SK-N-SH treated with all-trans-retinoic acid at 6 μM for 48 hours (cell line): ENCODE measurements at regions not wholly inside any gene's neighbourhood (a gene's known extent, or its start where the extent isn't known, plus 50 kb on each side); places are given as distances from the start of the nearest gene placed in this dataset.

Experiments
- ATAC-seq: fragments of 200-7000 bp; cut with Tn5 transposase; 3 replicates; pipeline ENCODE4 v1.9.1; 2020; ENCODE audit warnings: mild to moderate bottlenecking, moderate library complexity
- ARNTL ChIP-seq: fragments of 450-650 bp; formaldehyde crosslinking; IDR thresholded peaks from 2 replicates; pipeline ENCODE4 v1.5.0; 2020; ENCODE audit warnings: low read depth, mild to moderate bottlenecking, moderate library complexity, borderline replicate concordance
- BACH2 ChIP-seq: fragments of 250-450 bp; sonication (Bioruptor Pico); IDR thresholded peaks from 2 replicates; pipeline ENCODE4 v1.9.0; 2021; ENCODE audit warnings: mild to moderate bottlenecking, borderline replicate concordance
- CSDC2 ChIP-seq: fragments of 250-450 bp; sonication (Bioruptor Pico); IDR thresholded peaks from 2 replicates; pipeline ENCODE4 v1.5.0; 2020; ENCODE audit warnings: mild to moderate bottlenecking, moderate library complexity
- ESRRG ChIP-seq: fragments of 250-450 bp; sonication (Bioruptor Pico); IDR thresholded peaks from 2 replicates; pipeline ENCODE4 v1.6.1; 2021; ENCODE audit warnings: mild to moderate bottlenecking
- GLIS3 ChIP-seq: fragments of 250-450 bp; sonication (Bioruptor Pico); IDR thresholded peaks from 2 replicates; pipeline ENCODE4 v1.5.0; 2020; ENCODE audit warnings: mild to moderate bottlenecking, moderate library complexity
- PPARA ChIP-seq: fragments of 250-450 bp; sonication (Bioruptor Pico); IDR thresholded peaks from 2 replicates; pipeline ENCODE4 v1.5.0; 2020; ENCODE audit warnings: mild to moderate bottlenecking, borderline replicate concordance
- RARB ChIP-seq: fragments of 250-450 bp; sonication (Bioruptor Pico); IDR thresholded peaks from 2 replicates; pipeline ENCODE4 v1.8.0; 2021; ENCODE audit warnings: mild to moderate bottlenecking, moderate library complexity
- TCF4 ChIP-seq: fragments of 250-450 bp; sonication (Bioruptor Pico); IDR thresholded peaks from 2 replicates; pipeline ENCODE4 v1.8.0; 2021; ENCODE audit warnings: mild to moderate bottlenecking, moderate library complexity, borderline replicate concordance
- TOX ChIP-seq: fragments of 250-450 bp; sonication (Bioruptor Pico); IDR thresholded peaks from 2 replicates; pipeline ENCODE4 v1.8.0; 2021; ENCODE audit warnings: mild to moderate bottlenecking, moderate library complexity, borderline replicate concordance
- ZC3H10 ChIP-seq: fragments of 250-450 bp; sonication (Bioruptor Pico); IDR thresholded peaks from 2 replicates; pipeline ENCODE4 v1.5.1; 2021; ENCODE audit warnings: mild to moderate bottlenecking, moderate library complexity
- ZFP3 ChIP-seq: fragments of 250-450 bp; sonication (Bioruptor Pico); IDR thresholded peaks from 2 replicates; pipeline ENCODE4 v1.5.0; 2020; ENCODE audit warnings: mild to moderate bottlenecking, moderate library complexity
- ZFP30 ChIP-seq: fragments of 450-650 bp; formaldehyde crosslinking; IDR thresholded peaks from 2 replicates; pipeline ENCODE4 v1.5.0; 2022; ENCODE audit warnings: mild to moderate bottlenecking, moderate library complexity
- ZNF70 ChIP-seq: fragments of 450-650 bp; formaldehyde crosslinking; IDR thresholded peaks from 2 replicates; pipeline ENCODE4 v1.5.0; 2020; ENCODE audit warnings: mild to moderate bottlenecking, moderate library complexity
- ZNF8 ChIP-seq: fragments of 450-650 bp; formaldehyde crosslinking; IDR thresholded peaks from 2 replicates; pipeline ENCODE4 v1.5.0; 2020; ENCODE audit warnings: mild to moderate bottlenecking, moderate library complexity
- TF ChIP-seq, protein P1 (sequence below): fragments of 250-450 bp; sonication (Bioruptor Pico); IDR thresholded peaks from 2 replicates; pipeline ENCODE4 v1.5.0; 2020; ENCODE audit warnings: mild to moderate bottlenecking, moderate library complexity
- TF ChIP-seq, protein P2 (sequence below): fragments of 250-450 bp; sonication (Bioruptor Pico); IDR thresholded peaks from 2 replicates; pipeline ENCODE4 v1.8.0; 2020; ENCODE audit warnings: mild to moderate bottlenecking, moderate library complexity, borderline replicate concordance
- TF ChIP-seq, protein P3 (sequence below): fragments of 250-450 bp; sonication (Bioruptor Pico); IDR thresholded peaks from 2 replicates; pipeline ENCODE4 v1.5.1; 2021; ENCODE audit warnings: mild to moderate bottlenecking, moderate library complexity
- TF ChIP-seq, protein P4 (sequence below): fragments of 250-450 bp; sonication (Bioruptor Pico); IDR thresholded peaks from 2 replicates; pipeline ENCODE4 v1.5.1; 2020; ENCODE audit warnings: low read depth, mild to moderate bottlenecking, moderate library complexity

DNA sequence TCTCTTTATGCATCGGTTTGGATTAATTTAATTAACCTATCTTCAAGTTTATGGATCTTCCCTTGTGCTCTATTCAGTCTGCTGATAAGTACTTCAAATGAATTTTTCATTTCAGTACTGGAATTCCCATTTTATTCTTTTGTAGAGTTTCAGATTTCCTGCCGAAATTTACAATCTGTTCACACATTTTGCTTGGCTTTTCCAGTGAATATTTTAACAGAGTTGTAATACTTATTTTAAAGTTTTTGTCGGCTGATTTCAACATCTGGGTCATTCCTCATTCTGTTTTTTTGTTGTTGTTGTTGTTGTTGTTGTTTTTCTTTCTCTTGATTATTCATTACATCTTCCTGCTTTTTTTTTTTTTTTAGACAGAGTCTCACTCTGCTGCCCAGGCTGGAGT lies 89.9 kb upstream of the KCNMA1 start (continued):
- TF ChIP-seq, protein P1, sequence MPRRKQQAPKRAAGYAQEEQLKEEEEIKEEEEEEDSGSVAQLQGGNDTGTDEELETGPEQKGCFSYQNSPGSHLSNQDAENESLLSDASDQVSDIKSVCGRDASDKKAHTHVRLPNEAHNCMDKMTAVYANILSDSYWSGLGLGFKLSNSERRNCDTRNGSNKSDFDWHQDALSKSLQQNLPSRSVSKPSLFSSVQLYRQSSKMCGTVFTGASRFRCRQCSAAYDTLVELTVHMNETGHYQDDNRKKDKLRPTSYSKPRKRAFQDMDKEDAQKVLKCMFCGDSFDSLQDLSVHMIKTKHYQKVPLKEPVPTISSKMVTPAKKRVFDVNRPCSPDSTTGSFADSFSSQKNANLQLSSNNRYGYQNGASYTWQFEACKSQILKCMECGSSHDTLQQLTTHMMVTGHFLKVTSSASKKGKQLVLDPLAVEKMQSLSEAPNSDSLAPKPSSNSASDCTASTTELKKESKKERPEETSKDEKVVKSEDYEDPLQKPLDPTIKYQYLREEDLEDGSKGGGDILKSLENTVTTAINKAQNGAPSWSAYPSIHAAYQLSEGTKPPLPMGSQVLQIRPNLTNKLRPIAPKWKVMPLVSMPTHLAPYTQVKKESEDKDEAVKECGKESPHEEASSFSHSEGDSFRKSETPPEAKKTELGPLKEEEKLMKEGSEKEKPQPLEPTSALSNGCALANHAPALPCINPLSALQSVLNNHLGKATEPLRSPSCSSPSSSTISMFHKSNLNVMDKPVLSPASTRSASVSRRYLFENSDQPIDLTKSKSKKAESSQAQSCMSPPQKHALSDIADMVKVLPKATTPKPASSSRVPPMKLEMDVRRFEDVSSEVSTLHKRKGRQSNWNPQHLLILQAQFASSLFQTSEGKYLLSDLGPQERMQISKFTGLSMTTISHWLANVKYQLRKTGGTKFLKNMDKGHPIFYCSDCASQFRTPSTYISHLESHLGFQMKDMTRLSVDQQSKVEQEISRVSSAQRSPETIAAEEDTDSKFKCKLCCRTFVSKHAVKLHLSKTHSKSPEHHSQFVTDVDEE (CRISPR knock-in tag): no peak
- TF ChIP-seq ZFP30 (no peak), CSDC2 (CRISPR knock-in tag) (no peak), RARB (CRISPR knock-in tag) (no peak), PPARA (no peak), ZFP3 (CRISPR knock-in tag) (no peak)
- TF ChIP-seq, all 23 proteins: peak for 0

DNA sequence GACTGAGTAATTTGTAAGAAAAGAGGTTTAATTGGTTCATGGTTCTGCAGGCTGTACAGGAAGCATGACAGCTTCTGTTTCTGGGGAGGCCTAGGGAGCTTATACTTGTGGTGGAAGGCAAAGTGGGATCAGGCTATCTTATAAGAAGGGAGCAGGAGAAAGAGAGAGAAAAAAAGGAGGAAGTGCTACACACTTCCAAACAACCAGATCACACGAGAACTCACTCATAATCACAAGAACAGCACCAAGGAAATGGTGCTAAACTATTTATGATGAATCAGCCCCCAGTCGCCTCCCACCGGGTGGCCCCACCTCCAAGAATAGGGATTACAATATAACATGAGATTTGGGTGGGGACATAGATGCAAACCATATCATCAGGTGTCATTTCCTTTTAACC lies 89.1 kb upstream of the KCNMA1 start:
- TF ChIP-seq ZNF8: no peak
- TF ChIP-seq ZFP3 (CRISPR knock-in tag): no peak
- TF ChIP-seq, protein P2, sequence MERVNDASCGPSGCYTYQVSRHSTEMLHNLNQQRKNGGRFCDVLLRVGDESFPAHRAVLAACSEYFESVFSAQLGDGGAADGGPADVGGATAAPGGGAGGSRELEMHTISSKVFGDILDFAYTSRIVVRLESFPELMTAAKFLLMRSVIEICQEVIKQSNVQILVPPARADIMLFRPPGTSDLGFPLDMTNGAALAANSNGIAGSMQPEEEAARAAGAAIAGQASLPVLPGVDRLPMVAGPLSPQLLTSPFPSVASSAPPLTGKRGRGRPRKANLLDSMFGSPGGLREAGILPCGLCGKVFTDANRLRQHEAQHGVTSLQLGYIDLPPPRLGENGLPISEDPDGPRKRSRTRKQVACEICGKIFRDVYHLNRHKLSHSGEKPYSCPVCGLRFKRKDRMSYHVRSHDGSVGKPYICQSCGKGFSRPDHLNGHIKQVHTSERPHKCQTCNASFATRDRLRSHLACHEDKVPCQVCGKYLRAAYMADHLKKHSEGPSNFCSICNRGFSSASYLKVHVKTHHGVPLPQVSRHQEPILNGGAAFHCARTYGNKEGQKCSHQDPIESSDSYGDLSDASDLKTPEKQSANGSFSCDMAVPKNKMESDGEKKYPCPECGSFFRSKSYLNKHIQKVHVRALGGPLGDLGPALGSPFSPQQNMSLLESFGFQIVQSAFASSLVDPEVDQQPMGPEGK (CRISPR knock-in tag): no peak
- TF ChIP-seq ZNF70 (CRISPR knock-in tag): no peak
- TF ChIP-seq PPARA: no peak
- TF ChIP-seq, protein P3, sequence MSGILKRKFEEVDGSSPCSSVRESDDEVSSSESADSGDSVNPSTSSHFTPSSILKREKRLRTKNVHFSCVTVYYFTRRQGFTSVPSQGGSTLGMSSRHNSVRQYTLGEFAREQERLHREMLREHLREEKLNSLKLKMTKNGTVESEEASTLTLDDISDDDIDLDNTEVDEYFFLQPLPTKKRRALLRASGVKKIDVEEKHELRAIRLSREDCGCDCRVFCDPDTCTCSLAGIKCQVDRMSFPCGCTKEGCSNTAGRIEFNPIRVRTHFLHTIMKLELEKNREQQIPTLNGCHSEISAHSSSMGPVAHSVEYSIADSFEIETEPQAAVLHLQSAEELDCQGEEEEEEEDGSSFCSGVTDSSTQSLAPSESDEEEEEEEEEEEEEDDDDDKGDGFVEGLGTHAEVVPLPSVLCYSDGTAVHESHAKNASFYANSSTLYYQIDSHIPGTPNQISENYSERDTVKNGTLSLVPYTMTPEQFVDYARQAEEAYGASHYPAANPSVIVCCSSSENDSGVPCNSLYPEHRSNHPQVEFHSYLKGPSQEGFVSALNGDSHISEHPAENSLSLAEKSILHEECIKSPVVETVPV (CRISPR knock-in tag): no peak
- no peak for TF ChIP-seq TCF4 (CRISPR knock-in tag)
- no peak for TF ChIP-seq CSDC2 (CRISPR knock-in tag)
- TF ChIP-seq BACH2: no peak
- no peak for TF ChIP-seq ZFP30
- TF ChIP-seq GLIS3 (CRISPR knock-in tag): no peak
- TF ChIP-seq, protein P4, sequence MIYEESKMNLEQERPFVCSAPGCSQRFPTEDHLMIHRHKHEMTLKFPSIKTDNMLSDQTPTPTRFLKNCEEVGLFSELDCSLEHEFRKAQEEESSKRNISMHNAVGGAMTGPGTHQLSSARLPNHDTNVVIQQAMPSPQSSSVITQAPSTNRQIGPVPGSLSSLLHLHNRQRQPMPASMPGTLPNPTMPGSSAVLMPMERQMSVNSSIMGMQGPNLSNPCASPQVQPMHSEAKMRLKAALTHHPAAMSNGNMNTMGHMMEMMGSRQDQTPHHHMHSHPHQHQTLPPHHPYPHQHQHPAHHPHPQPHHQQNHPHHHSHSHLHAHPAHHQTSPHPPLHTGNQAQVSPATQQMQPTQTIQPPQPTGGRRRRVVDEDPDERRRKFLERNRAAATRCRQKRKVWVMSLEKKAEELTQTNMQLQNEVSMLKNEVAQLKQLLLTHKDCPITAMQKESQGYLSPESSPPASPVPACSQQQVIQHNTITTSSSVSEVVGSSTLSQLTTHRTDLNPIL (CRISPR knock-in tag): no peak

DNA sequence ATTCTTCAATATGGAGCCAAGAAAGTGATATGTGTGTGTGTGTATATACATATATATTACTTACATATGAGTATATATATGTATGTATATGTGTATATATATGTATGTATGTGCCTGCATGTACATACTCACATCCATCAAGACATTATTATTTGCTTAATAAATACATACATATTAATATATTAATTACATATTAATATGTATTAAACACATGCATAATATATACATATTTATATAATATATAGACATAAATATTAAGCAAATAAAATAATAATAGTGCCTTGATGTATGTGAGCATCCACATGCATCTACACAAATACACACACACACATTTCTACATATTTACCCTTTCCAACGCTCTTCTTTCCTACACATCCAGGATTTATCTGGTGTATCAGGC lies 88.7 kb upstream of the KCNMA1 start:
- no peak for ATAC-seq
- TF ChIP-seq PPARA (no peak), RARB (CRISPR knock-in tag) (no peak), ARNTL (no peak), ZC3H10 (no peak), BACH2 (no peak), TOX (CRISPR knock-in tag) (no peak), CSDC2 (CRISPR knock-in tag) (no peak), ESRRG (CRISPR knock-in tag) (no peak), TCF4 (CRISPR knock-in tag) (no peak), ZNF8 (no peak), ZFP30 (no peak)
- TF ChIP-seq, protein P2 (CRISPR knock-in tag): no peak
- TF ChIP-seq, protein P1 (CRISPR knock-in tag): no peak

More for the DNA sequence above, 89.1 kb upstream of the KCNMA1 start:
- no peak for ATAC-seq
